Astrocyte (in vitro differentiated cells and primary cell): ENCODE measurements at regions not wholly inside any gene's neighbourhood (a gene's known extent, or its start where the extent isn't known, plus 50 kb on each side); places are given as distances from the start of the nearest gene placed in this dataset.

ENCODE experiments used
- DNase-seq: peaks from one replicate; pipeline ENCODE4 v3.0.0-alpha.2; 2010; ENCODE audit warnings: low read depth
- FAIRE-seq: peaks from 2 replicates; lab custom pipeline; 2011; peaks lifted over from hg19 to GRCh38; lab: Jason Lieb, UNC
- H2AFZ ChIP-seq: 2 replicates; pipeline ENCODE4 v1.6.0; 2012; ENCODE audit warnings: low read depth, low read length, inconsistent platforms
- H3K27ac ChIP-seq: 2 replicates; pipeline ENCODE4 v1.5.1; 2011; ENCODE audit warnings: low read depth, low read length, inconsistent platforms
- H3K27me3 ChIP-seq: 2 replicates; pipeline ENCODE4 v1.6.0; 2011; ENCODE audit warnings: low read length, inconsistent platforms; ENCODE audit not compliant: insufficient read depth
- H3K36me3 ChIP-seq: 2 replicates; pipeline ENCODE4 v1.5.1; 2011; ENCODE audit warnings: low read length, inconsistent platforms; ENCODE audit not compliant: insufficient read depth
- H3K4me1 ChIP-seq: 2 replicates; pipeline ENCODE4 v1.5.1; 2011; ENCODE audit warnings: low read length, inconsistent platforms; ENCODE audit not compliant: insufficient read depth
- H3K4me2 ChIP-seq: 2 replicates; pipeline ENCODE4 v1.6.0; 2012; ENCODE audit warnings: low read length, inconsistent platforms
- H3K4me3 ChIP-seq: 2 replicates; pipeline ENCODE4 v1.5.1; 2011; ENCODE audit warnings: low read depth, mild to moderate bottlenecking, low read length, inconsistent platforms; ENCODE audit not compliant: insufficient read depth
- H3K79me2 ChIP-seq: 2 replicates; pipeline ENCODE4 v1.6.0; 2012; ENCODE audit warnings: mild to moderate bottlenecking, low read length, inconsistent platforms; ENCODE audit not compliant: insufficient read depth
- H3K9ac ChIP-seq: 2 replicates; pipeline ENCODE4 v1.6.0; 2012; ENCODE audit warnings: mild to moderate bottlenecking, low read length, inconsistent platforms
- H3K9me3 ChIP-seq: 2 replicates; pipeline ENCODE4 v1.5.1; 2012; ENCODE audit warnings: low read depth, mild to moderate bottlenecking, low read length, inconsistent platforms; ENCODE audit not compliant: insufficient read depth
- H4K20me1 ChIP-seq: 2 replicates; pipeline ENCODE4 v1.6.0; 2012; ENCODE audit warnings: low read length, inconsistent platforms; ENCODE audit not compliant: insufficient read depth
- H3K27ac Mint-ChIP-seq: one replicate; pipeline ENCODE4 v1.8.0; 2021; ENCODE audit warnings: mild to moderate bottlenecking, mixed read lengths; ENCODE audit not compliant: unreplicated experiment
- H3K27me3 Mint-ChIP-seq: one replicate; pipeline ENCODE4 v1.8.0; 2021; ENCODE audit warnings: low read depth, mixed read lengths; ENCODE audit not compliant: unreplicated experiment
- H3K36me3 Mint-ChIP-seq: one replicate; pipeline ENCODE4 v1.8.0; 2021; ENCODE audit warnings: low read depth, mixed read lengths; ENCODE audit not compliant: unreplicated experiment
- H3K4me1 Mint-ChIP-seq: one replicate; pipeline ENCODE4 v1.8.0; 2021; ENCODE audit warnings: low read depth, mixed read lengths; ENCODE audit not compliant: unreplicated experiment
- H3K4me3 Mint-ChIP-seq: one replicate; pipeline ENCODE4 v1.8.0; 2021; ENCODE audit warnings: mild to moderate bottlenecking, moderate library complexity, mixed read lengths; ENCODE audit not compliant: unreplicated experiment
- H3K9me3 Mint-ChIP-seq: one replicate; pipeline ENCODE4 v1.8.0; 2021; ENCODE audit warnings: mild to moderate bottlenecking, mixed read lengths; ENCODE audit not compliant: unreplicated experiment
- EZH2 ChIP-seq: IDR thresholded peaks from 2 replicates; pipeline ENCODE4 v1.6.1; 2012; ENCODE audit warnings: mild to moderate bottlenecking, low read length, inconsistent platforms; ENCODE audit not compliant: insufficient read depth
- TF ChIP-seq, protein P1 (sequence below): IDR thresholded peaks from 2 replicates; pipeline ENCODE4 v1.5.1; 2011; ENCODE audit warnings: low read depth, mild to moderate bottlenecking, inconsistent platforms, low read length, moderate library complexity; ENCODE audit not compliant: insufficient read depth

DNA sequence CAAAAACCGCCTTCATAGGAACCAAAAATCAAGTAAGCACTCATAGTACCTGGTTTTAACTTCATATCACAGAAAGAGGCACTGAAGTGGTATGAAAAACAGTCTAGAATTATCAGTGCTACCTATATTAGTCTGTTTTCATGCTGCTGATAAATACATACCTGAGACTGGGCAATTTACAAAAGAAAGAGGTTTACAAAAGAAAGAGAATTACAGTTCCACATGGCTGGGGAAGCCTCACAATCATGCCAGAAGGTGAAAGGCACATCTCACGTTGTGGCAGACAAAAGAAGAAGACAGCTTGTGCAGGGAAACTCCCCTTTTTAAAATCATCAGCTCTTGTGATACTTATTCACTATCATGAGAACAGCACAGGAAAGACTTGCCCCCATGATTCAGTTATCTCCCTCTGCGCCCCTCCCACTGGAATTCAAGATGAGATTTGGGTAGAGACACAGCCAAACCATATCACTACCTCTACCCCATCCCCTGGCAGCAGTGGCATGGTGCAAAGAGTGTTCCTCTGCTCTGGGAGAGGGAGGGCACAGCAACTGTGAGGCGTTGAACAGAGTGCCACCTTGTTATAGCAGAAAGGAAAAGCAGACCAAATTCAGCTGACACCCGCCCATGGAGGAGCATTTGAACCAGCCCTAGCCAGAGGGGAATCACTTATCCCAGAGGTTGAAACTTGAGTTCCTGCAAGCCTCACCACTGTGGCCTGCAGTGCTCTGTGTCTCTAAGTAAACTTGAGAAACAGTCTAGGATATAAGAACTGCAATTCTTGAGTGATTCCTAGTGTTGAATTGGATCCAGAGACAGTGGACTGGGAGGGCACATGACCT is 61.9 kb upstream of the PTPRZ1 start:
- H3K27me3 ChIP-seq = no peaks in the 10 kb centered on the region
- Mint-ChIP-seq H3K9me3 (peaks cover 6% of the 10 kb centered on the region), H3K4me3 (no peak overlapping the region), H3K36me3 (no peaks in the 10 kb centered on the region), H3K4me1 (no peaks in the 10 kb centered on the region), H3K27me3 (peaks cover 2% of the 10 kb centered on the region), H3K27ac (no peak overlapping the region)
- H3K27ac ChIP-seq = no peak overlapping the region
- no peak overlapping the region for H3K9ac ChIP-seq
- no peaks in the 10 kb centered on the region for H3K36me3 ChIP-seq
- no peaks in the 10 kb centered on the region for H4K20me1 ChIP-seq
- no peak overlapping the region for H3K4me2 ChIP-seq
- no peaks in the 10 kb centered on the region for H3K4me1 ChIP-seq
- no peak for DNase-seq
- TF ChIP-seq, protein P1, sequence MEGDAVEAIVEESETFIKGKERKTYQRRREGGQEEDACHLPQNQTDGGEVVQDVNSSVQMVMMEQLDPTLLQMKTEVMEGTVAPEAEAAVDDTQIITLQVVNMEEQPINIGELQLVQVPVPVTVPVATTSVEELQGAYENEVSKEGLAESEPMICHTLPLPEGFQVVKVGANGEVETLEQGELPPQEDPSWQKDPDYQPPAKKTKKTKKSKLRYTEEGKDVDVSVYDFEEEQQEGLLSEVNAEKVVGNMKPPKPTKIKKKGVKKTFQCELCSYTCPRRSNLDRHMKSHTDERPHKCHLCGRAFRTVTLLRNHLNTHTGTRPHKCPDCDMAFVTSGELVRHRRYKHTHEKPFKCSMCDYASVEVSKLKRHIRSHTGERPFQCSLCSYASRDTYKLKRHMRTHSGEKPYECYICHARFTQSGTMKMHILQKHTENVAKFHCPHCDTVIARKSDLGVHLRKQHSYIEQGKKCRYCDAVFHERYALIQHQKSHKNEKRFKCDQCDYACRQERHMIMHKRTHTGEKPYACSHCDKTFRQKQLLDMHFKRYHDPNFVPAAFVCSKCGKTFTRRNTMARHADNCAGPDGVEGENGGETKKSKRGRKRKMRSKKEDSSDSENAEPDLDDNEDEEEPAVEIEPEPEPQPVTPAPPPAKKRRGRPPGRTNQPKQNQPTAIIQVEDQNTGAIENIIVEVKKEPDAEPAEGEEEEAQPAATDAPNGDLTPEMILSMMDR = no peak
- no peak for TF ChIP-seq EZH2
- no peak for FAIRE-seq
- H2AFZ ChIP-seq = no peak overlapping the region
- no peaks in the 10 kb centered on the region for H3K79me2 ChIP-seq
- no peaks in the 10 kb centered on the region for H3K9me3 ChIP-seq
- H3K4me3 ChIP-seq = no peak overlapping the region

- Mint-ChIP-seq H3K36me3 (no peaks in the 10 kb centered on the region), H3K4me3 (no peak overlapping the region), H3K27ac (no peak overlapping the region), H3K4me1 (no peaks in the 10 kb centered on the region), H3K9me3 (peaks cover 6% of the 10 kb centered on the region), H3K27me3 (no peaks in the 10 kb centered on the region)
- Histone ChIP-seq H3K4me3 (no peak overlapping the region), H3K4me2 (no peak overlapping the region), H3K27ac (no peak overlapping the region), H3K27me3 (no peaks in the 10 kb centered on the region), H3K4me1 (no peaks in the 10 kb centered on the region), H3K9me3 (no peaks in the 10 kb centered on the region), H3K79me2 (no peaks in the 10 kb centered on the region), H4K20me1 (no peaks in the 10 kb centered on the region), H3K36me3 (no peaks in the 10 kb centered on the region), H3K9ac (no peak overlapping the region), H2AFZ (no peak overlapping the region)
- DNase-seq (no peak), FAIRE-seq (no peak)
- TF ChIP-seq EZH2 = no peak
- TF ChIP-seq, protein P1 = no peak
Measured at GRCh38 chr7:121807078-121807477, 65.9 kb upstream of the PTPRZ1 start.

DNA sequence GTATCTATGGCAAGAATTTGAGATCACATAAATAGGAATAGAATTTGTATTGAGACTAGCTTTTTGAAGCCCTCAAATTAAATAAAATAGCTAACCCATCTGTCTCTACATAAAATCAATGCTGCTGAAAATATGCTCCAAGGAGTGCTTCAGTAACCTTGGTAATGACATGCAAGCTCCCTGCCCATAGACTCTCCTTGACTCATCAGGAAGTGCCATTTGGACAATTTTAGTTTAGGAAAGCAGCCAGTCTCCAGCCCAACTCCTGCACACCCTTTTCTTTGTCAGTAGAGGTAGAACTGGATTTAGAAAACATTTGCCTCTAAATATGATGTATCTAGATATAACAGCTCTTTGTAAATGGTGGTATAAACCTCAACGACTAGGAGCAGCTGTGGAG is 69.9 kb upstream of the PTPRZ1 start:
- peaks cover 10% of the 10 kb centered on the region for H3K4me1 Mint-ChIP-seq
- H3K4me3 ChIP-seq = no peak overlapping the region
- H3K27ac ChIP-seq = no peak overlapping the region
- no peak overlapping the region for H3K9ac ChIP-seq
- H4K20me1 ChIP-seq = no peaks in the 10 kb centered on the region
- H2AFZ ChIP-seq = no peak overlapping the region
- no peaks in the 10 kb centered on the region for H3K36me3 Mint-ChIP-seq
- TF ChIP-seq, protein P1 = no peak
- TF ChIP-seq EZH2 = no peak
- H3K36me3 ChIP-seq = no peaks in the 10 kb centered on the region
- H3K9me3 Mint-ChIP-seq = peaks cover 6% of the 10 kb centered on the region
- no peaks in the 10 kb centered on the region for H3K4me1 ChIP-seq
- no peaks in the 10 kb centered on the region for H3K27me3 Mint-ChIP-seq
- no peaks in the 10 kb centered on the region for H3K79me2 ChIP-seq
- DNase-seq (peak; percentile 2), FAIRE-seq (no peak)
- no peak overlapping the region for H3K27ac Mint-ChIP-seq
- H3K4me3 Mint-ChIP-seq = no peak overlapping the region
- no peaks in the 10 kb centered on the region for H3K9me3 ChIP-seq
- no peaks in the 10 kb centered on the region for H3K27me3 ChIP-seq
- no peak overlapping the region for H3K4me2 ChIP-seq
